ENCODE measurements at regions not wholly inside any gene's neighbourhood (a gene's known extent, or its start where the extent isn't known, plus 50 kb on each side); places are given as distances from the start of the nearest gene placed in this dataset.

DNA sequence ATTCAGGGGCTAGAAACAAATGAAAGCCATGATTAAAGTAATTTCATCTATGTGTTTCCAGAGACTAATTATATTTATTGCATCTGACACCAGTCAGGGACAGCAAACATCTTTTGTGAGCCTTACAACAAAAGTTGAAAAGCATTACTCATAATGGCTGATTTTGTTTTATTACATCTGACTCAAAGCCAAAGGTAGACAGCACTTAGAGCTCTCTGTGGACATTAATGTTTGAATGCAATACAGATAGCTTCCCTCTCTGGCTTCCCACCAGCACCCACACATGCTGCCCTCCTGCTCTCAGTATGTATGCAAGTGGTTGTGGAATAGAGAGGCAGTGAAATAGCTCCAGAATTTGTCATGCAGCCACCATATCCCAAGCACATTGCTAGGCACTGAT is 198.7 kb downstream of the SETD4 start:
- Histone ChIP-seq H3K9me3 (no peaks in the 10 kb centered on the region), H3K4me1 (ENCODE audit: control insufficient read depth in 1 of 2, insufficient read depth in 2 of 2, low read depth in 1 of 2, low read length in 1 of 2) (no peaks in the 10 kb centered on the region), H2AFZ (ENCODE audit: low read depth) (no peak overlapping the region), H3K4me3 (ENCODE audit: low read depth in 2 of 2, low read length in 1 of 2) (no peak overlapping the region), H3K27ac (ENCODE audit: low read depth in 2 of 2, low read length in 1 of 2) (no peak overlapping the region), H3K79me2 (ENCODE audit: insufficient read depth) (no peaks in the 10 kb centered on the region), H3K9me2 (no peaks in the 10 kb centered on the region), H3K36me3 (replicated peaks in 1 of 2; ENCODE audit: control insufficient read depth in 1 of 2, insufficient read depth in 2 of 2, low read length in 1 of 2) (no peaks in the 10 kb centered on the region), H3K27me3 (ENCODE audit: insufficient read depth) (peaks cover 5% of the 10 kb centered on the region; the same call in 1 of the 2 replicates), H4K20me1 (ENCODE audit: insufficient read depth) (no peaks in the 10 kb centered on the region), H3F3A (replicated peaks; ENCODE audit: insufficient read depth) (no peaks in the 10 kb centered on the region), H3K4me2 (no peak overlapping the region), H3K9ac (no peak overlapping the region)
- ChIA-PET POLR2A (no interaction called here), CTCF (interaction anchor here (0.9 to 1.4 kb wide), 2 partner anchors 22 to 1168 kb away, joined by 3 read pairs; no protein-coding TSS in a partner anchor)
- DNase-seq, result no peak
- no peak for TF ChIP-seq RCOR1 (IDR thresholded peaks at IDR 0.05; ENCODE audit: low read length)
- TF ChIP-seq TCF12 (IDR thresholded peaks at IDR 0.05), result peak; percentile 14; the same call in 1 of the 2 replicates
- TF ChIP-seq EP300 (IDR thresholded peaks at IDR 0.05; ENCODE audit: borderline replicate concordance in 1 of 2, low read depth in 1 of 2, low read length in 1 of 2), result peak; percentile 15 to 24; a peak in 2 of 4 replicates
- TF ChIP-seq, protein P1, sequence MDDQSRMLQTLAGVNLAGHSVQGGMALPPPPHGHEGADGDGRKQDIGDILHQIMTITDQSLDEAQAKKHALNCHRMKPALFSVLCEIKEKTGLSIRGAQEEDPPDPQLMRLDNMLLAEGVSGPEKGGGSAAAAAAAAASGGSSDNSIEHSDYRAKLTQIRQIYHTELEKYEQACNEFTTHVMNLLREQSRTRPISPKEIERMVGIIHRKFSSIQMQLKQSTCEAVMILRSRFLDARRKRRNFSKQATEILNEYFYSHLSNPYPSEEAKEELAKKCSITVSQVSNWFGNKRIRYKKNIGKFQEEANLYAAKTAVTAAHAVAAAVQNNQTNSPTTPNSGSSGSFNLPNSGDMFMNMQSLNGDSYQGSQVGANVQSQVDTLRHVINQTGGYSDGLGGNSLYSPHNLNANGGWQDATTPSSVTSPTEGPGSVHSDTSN (IDR thresholded peaks at IDR 0.05), result peak; percentile 38; the same call in 1 of the 2 replicates
- TF ChIP-seq JUND (IDR thresholded peaks at IDR 0.05), result no peak
- TF ChIP-seq NFIC (IDR thresholded peaks at IDR 0.05; ENCODE audit: borderline replicate concordance), result peak; percentile 16; the same call in 1 of the 2 replicates
- no peak for TF ChIP-seq ELF1 (IDR thresholded peaks at IDR 0.05)

GRCh38 chr21:35860189-35860869 is 200.0 kb downstream of the SETD4 start:
- TF ChIP-seq CTCF (IDR thresholded peaks at IDR 0.05) (no peak), NRF1 (IDR thresholded peaks at IDR 0.05; ENCODE audit: low read depth, low read length) (no peak), TCF12 (IDR thresholded peaks at IDR 0.05) (no peak), FOSL2 (IDR thresholded peaks at IDR 0.05; ENCODE audit: borderline replicate concordance, low read depth) (no peak), POLR2AphosphoS5 (IDR thresholded peaks at IDR 0.05; ENCODE audit: low read depth, low read length) (no peak), RXRA (IDR thresholded peaks at IDR 0.05; ENCODE audit: borderline replicate concordance, low read depth) (no peak), FOXM1 (IDR thresholded peaks at IDR 0.05; ENCODE audit: low read depth) (no peak)
- CTCF ChIA-PET, result interaction anchor here (0.6 kb wide), 1 partner anchor 11 kb away, joined by 3 read pairs; no protein-coding TSS in a partner anchor
- Histone ChIP-seq H3K79me2 (ENCODE audit: insufficient read depth) (no peaks in the 10 kb centered on the region), H3K9me3 (no peaks in the 10 kb centered on the region), H3K9me2 (no peaks in the 10 kb centered on the region), H3F3A (replicated peaks; ENCODE audit: insufficient read depth) (no peaks in the 10 kb centered on the region), H2AFZ (ENCODE audit: low read depth) (no peak overlapping the region), H3K27me3 (ENCODE audit: insufficient read depth) (peaks cover 5% of the 10 kb centered on the region; the same call in 1 of the 2 replicates), H3K27ac (ENCODE audit: low read depth in 2 of 2, low read length in 1 of 2) (no peak overlapping the region), H3K36me3 (replicated peaks in 1 of 2; ENCODE audit: control insufficient read depth in 1 of 2, insufficient read depth in 2 of 2, low read length in 1 of 2) (no peaks in the 10 kb centered on the region), H3K9ac (no peak overlapping the region), H3K4me2 (no peak overlapping the region), H4K20me1 (ENCODE audit: insufficient read depth) (no peaks in the 10 kb centered on the region), H3K4me3 (ENCODE audit: low read depth in 2 of 2, low read length in 1 of 2) (no peak overlapping the region), H3K4me1 (ENCODE audit: control insufficient read depth in 1 of 2, insufficient read depth in 2 of 2, low read depth in 1 of 2, low read length in 1 of 2) (peaks cover 0 to 4% of the 10 kb centered on the region in 2 experiments; a peak in 1 of 4 replicates)
- WGBS (ENCODE audit: low lambda C conversion rate), result 27% methylated on average over 6 of the region's 6 CpGs
- no peak for DNase-seq
- POLR2A ChIA-PET, result no interaction called here

Data from SK-N-SH (cell line).